CD4-positive, alpha-beta memory T cell (primary cell): ENCODE measurements at regions not wholly inside any gene's neighbourhood (a gene's known extent, or its start where the extent isn't known, plus 50 kb on each side); places are given as distances from the start of the nearest gene placed in this dataset.

Experiments used
- CTCF ChIA-PET: fragments of 350-600 bp; sonication (Branson Sonifier 250); formaldehyde crosslinking; loops from one replicate; lab custom pipeline; 2021; ENCODE audit warnings: inconsistent platforms; ENCODE audit not compliant: partially characterized antibody; lab: Charles Lee
- POLR2A ChIA-PET: fragments of 350-600 bp; sonication (Branson Sonifier 250); formaldehyde crosslinking; loops from one replicate; lab custom pipeline; 2021; ENCODE audit not compliant: partially characterized antibody; lab: Charles Lee
- DNase-seq, 5 donors: peaks; one replicate each; pipeline versions ENCODE4 v3.0.0 to v3.0.0-alpha.2; 2020 to 2022; ENCODE audit warnings: mixed read lengths in 1 of 5
- H3K27ac ChIP-seq: one replicate; pipeline ENCODE4 v1.7.0; 2013; ENCODE audit warnings: low read depth, low read length
- H3K27me3 ChIP-seq: 2 replicates; pipeline ENCODE4 v1.7.0; 2013; ENCODE audit warnings: mild to moderate bottlenecking, low read length, moderate library complexity; ENCODE audit not compliant: insufficient read depth
- H3K36me3 ChIP-seq: 2 replicates; pipeline ENCODE4 v1.7.0; 2013; ENCODE audit warnings: mild to moderate bottlenecking, low read length, moderate library complexity; ENCODE audit not compliant: insufficient read depth
- H3K4me1 ChIP-seq: 2 replicates; pipeline ENCODE4 v1.7.0; 2013; ENCODE audit warnings: mild to moderate bottlenecking, low read length, moderate library complexity; ENCODE audit not compliant: insufficient read depth
- H3K4me3 ChIP-seq, 2 donors: one replicate each; pipeline ENCODE4 v1.7.0; 2013; ENCODE audit warnings: low read length in 2 of 2, mild to moderate bottlenecking in 1 of 2
- H3K9me3 ChIP-seq, 2 donors: one replicate each; pipeline ENCODE4 v1.7.0; 2013; ENCODE audit warnings: low read length in 2 of 2, control low read depth in 1 of 2; ENCODE audit not compliant: control insufficient read depth in 1 of 2
- H3K27ac Mint-ChIP-seq, 7 donors: one replicate each; pipeline ENCODE4 v1.8.0; 2020 to 2021; ENCODE audit warnings: mixed read lengths in 7 of 7, mild to moderate bottlenecking in 6 of 7, inconsistent platforms in 3 of 7, moderate library complexity in 3 of 7
- H3K27me3 Mint-ChIP-seq, 2 donors: one replicate each; pipeline ENCODE4 v1.8.0; 2020 to 2021; ENCODE audit warnings: mixed read lengths in 2 of 2
- H3K36me3 Mint-ChIP-seq, 2 donors: one replicate each; pipeline ENCODE4 v1.8.0; 2020 to 2021; ENCODE audit warnings: mixed read lengths in 2 of 2, inconsistent platforms in 1 of 2, mild to moderate bottlenecking in 1 of 2
- H3K4me1 Mint-ChIP-seq, 4 donors: one replicate each; pipeline ENCODE4 v1.8.0; 2020 to 2021; ENCODE audit warnings: mixed read lengths in 4 of 4, mild to moderate bottlenecking in 1 of 4
- H3K4me3 Mint-ChIP-seq, 8 donors: one replicate each; pipeline ENCODE4 v1.8.0; 2020 to 2021; ENCODE audit warnings: mixed read lengths in 8 of 8, mild to moderate bottlenecking in 7 of 8, moderate library complexity in 6 of 8, inconsistent platforms in 3 of 8
- H3K9me3 Mint-ChIP-seq, 8 donors: one replicate each; pipeline ENCODE4 v1.8.0; 2020 to 2021; ENCODE audit warnings: mixed read lengths in 8 of 8, mild to moderate bottlenecking in 5 of 8, inconsistent platforms in 3 of 8, moderate library complexity in 1 of 8
- intact Hi-C: fragments of 100-400 bp; cut with micrococcal nuclease; formaldehyde crosslinking; loops from one replicate; pipeline ENCODE4 v1.15.1; 2023

- Mint-ChIP-seq H3K4me3 (no peak overlapping the region), H3K36me3 (no peaks in the 10 kb centered on the region), H3K27ac (no peak overlapping the region), H3K4me1 (no peaks in the 10 kb centered on the region), H3K27me3 (no peaks in the 10 kb centered on the region), H3K9me3 (peaks cover 0 to 1% (median 0%) of the 10 kb centered on the region in 8 donors)
- H3K4me3 ChIP-seq, result no peak overlapping the region
- no peaks in the 10 kb centered on the region for H3K9me3 ChIP-seq
- POLR2A ChIA-PET, result no interaction called here
- no peak overlapping the region for H3K27ac ChIP-seq
- no peaks in the 10 kb centered on the region for H3K27me3 ChIP-seq
- no peaks in the 10 kb centered on the region for H3K36me3 ChIP-seq
- CTCF ChIA-PET, result no interaction called here
- intact Hi-C loops, result no loop called here
- H3K4me1 ChIP-seq, result no peaks in the 10 kb centered on the region
- no peak for DNase-seq
These were observed 66.4 kb upstream of the TNFSF18 start for GRCh38 chr1:173117108-173117633.

- Histone ChIP-seq H3K27me3 (no peaks in the 10 kb centered on the region), H3K4me3 (no peak overlapping the region), H3K4me1 (no peaks in the 10 kb centered on the region), H3K9me3 (no peaks in the 10 kb centered on the region), H3K36me3 (no peaks in the 10 kb centered on the region), H3K27ac (no peak overlapping the region)
- Mint-ChIP-seq H3K4me3 (no peak overlapping the region), H3K36me3 (no peaks in the 10 kb centered on the region), H3K4me1 (no peaks in the 10 kb centered on the region), H3K27ac (no peak overlapping the region), H3K9me3 (peaks cover 0 to 9% (median 4%) of the 10 kb centered on the region in 8 donors), H3K27me3 (no peaks in the 10 kb centered on the region)
- intact Hi-C loops, result no loop called here
- ChIA-PET CTCF (no interaction called here), POLR2A (no interaction called here)
- DNase-seq, result no peak
These were observed 63.6 kb upstream of the TNFSF18 start for GRCh38 chr1:173114346-173114745.

- no peaks in the 10 kb centered on the region for H3K4me1 ChIP-seq
- no peaks in the 10 kb centered on the region for H3K27me3 Mint-ChIP-seq
- POLR2A ChIA-PET, result no interaction called here
- H3K36me3 Mint-ChIP-seq, result peaks cover 0 to 2% of the 10 kb centered on the region in 2 donors
- no peak overlapping the region for H3K4me3 Mint-ChIP-seq
- no peak overlapping the region for H3K27ac ChIP-seq
- no peak for DNase-seq
- no peak overlapping the region for H3K27ac Mint-ChIP-seq
- H3K9me3 ChIP-seq, result no peaks in the 10 kb centered on the region
- H3K27me3 ChIP-seq, result no peaks in the 10 kb centered on the region
- intact Hi-C loops, result no loop called here
- CTCF ChIA-PET, result no interaction called here
- H3K4me1 Mint-ChIP-seq, result no peaks in the 10 kb centered on the region
- H3K4me3 ChIP-seq, result no peak overlapping the region
- H3K9me3 Mint-ChIP-seq, result peaks cover 0 to 16% (median 10%) of the 10 kb centered on the region in 8 donors
- no peaks in the 10 kb centered on the region for H3K36me3 ChIP-seq
These were observed 62.4 kb upstream of the TNFSF18 start for GRCh38 chr1:173113015-173113741.

- intact Hi-C loops, result no loop called here
- ChIA-PET POLR2A (no interaction called here), CTCF (no interaction called here)
- no peaks in the 10 kb centered on the region for H3K4me1 Mint-ChIP-seq
- no peak overlapping the region for H3K4me3 ChIP-seq
- H3K36me3 Mint-ChIP-seq, result peaks cover 5 to 6% of the 10 kb centered on the region in 2 donors
- DNase-seq, result no peak
- H3K4me3 Mint-ChIP-seq, result no peak overlapping the region
- H3K36me3 ChIP-seq, result no peaks in the 10 kb centered on the region
- H3K9me3 ChIP-seq, result no peaks in the 10 kb centered on the region
- H3K4me1 ChIP-seq, result no peaks in the 10 kb centered on the region
- no peaks in the 10 kb centered on the region for H3K27me3 ChIP-seq
- H3K27ac Mint-ChIP-seq, result no peak overlapping the region
- no peaks in the 10 kb centered on the region for H3K27me3 Mint-ChIP-seq
- H3K9me3 Mint-ChIP-seq, result peaks cover 3 to 24% (median 16%) of the 10 kb centered on the region in 8 donors
- H3K27ac ChIP-seq, result no peak overlapping the region
These were observed 61.4 kb upstream of the TNFSF18 start for GRCh38 chr1:173112129-173112528.

GRCh38 chr1:173107696-173108095 is 57.0 kb upstream of the TNFSF18 start:
- no peak for DNase-seq
- no peak overlapping the region for H3K4me3 ChIP-seq
- POLR2A ChIA-PET, result no interaction called here
- Mint-ChIP-seq H3K27ac (no peak overlapping the region), H3K27me3 (no peaks in the 10 kb centered on the region), H3K4me1 (no peaks in the 10 kb centered on the region), H3K9me3 (peaks cover 3 to 44% (median 27%) of the 10 kb centered on the region in 8 donors), H3K36me3 (peaks cover 7% of the 10 kb centered on the region in 2 donors), H3K4me3 (no peak overlapping the region)
- no peaks in the 10 kb centered on the region for H3K36me3 ChIP-seq
- H3K9me3 ChIP-seq, result peaks cover 0 to 5% of the 10 kb centered on the region in 2 donors
- no peaks in the 10 kb centered on the region for H3K4me1 ChIP-seq
- CTCF ChIA-PET, result no interaction called here
- H3K27ac ChIP-seq, result no peak overlapping the region
- H3K27me3 ChIP-seq, result no peaks in the 10 kb centered on the region
- intact Hi-C loops, result no loop called here

GRCh38 chr1:173103006-173103405 is 52.3 kb upstream of the TNFSF18 start:
- intact Hi-C loops, result no loop called here
- H3K4me3 Mint-ChIP-seq, result no peak overlapping the region
- POLR2A ChIA-PET, result no interaction called here
- peaks cover 2 to 30% (median 16%) of the 10 kb centered on the region in 8 donors for H3K9me3 Mint-ChIP-seq
- no peak overlapping the region for H3K27ac Mint-ChIP-seq
- CTCF ChIA-PET, result no interaction called here
- no peak overlapping the region for H3K4me3 ChIP-seq
- peaks cover 0 to 5% of the 10 kb centered on the region in 2 donors for H3K9me3 ChIP-seq
- no peaks in the 10 kb centered on the region for H3K4me1 Mint-ChIP-seq
- no peak overlapping the region for H3K27ac ChIP-seq
- peaks cover 3 to 6% of the 10 kb centered on the region in 2 donors for H3K36me3 Mint-ChIP-seq
- H3K4me1 ChIP-seq, result no peaks in the 10 kb centered on the region
- H3K27me3 ChIP-seq, result no peaks in the 10 kb centered on the region
- no peaks in the 10 kb centered on the region for H3K36me3 ChIP-seq
- no peak for DNase-seq
- no peaks in the 10 kb centered on the region for H3K27me3 Mint-ChIP-seq

- no peak for DNase-seq
- H3K36me3 ChIP-seq, result no peaks in the 10 kb centered on the region
- no peak overlapping the region for H3K27ac Mint-ChIP-seq
- no peaks in the 10 kb centered on the region for H3K27me3 ChIP-seq
- no peaks in the 10 kb centered on the region for H3K4me1 ChIP-seq
- no peak overlapping the region for H3K27ac ChIP-seq
- ChIA-PET CTCF (no interaction called here), POLR2A (no interaction called here)
- no peaks in the 10 kb centered on the region for H3K27me3 Mint-ChIP-seq
- H3K9me3 ChIP-seq, result peaks cover 0 to 5% of the 10 kb centered on the region in 2 donors
- intact Hi-C loops, result no loop called here
- H3K36me3 Mint-ChIP-seq, result peaks cover 1 to 2% of the 10 kb centered on the region in 2 donors
- no peak overlapping the region for H3K4me3 Mint-ChIP-seq
- no peak overlapping the region for H3K4me3 ChIP-seq
- H3K9me3 Mint-ChIP-seq, result peaks cover 0 to 20% (median 10%) of the 10 kb centered on the region in 8 donors
- H3K4me1 Mint-ChIP-seq, result no peaks in the 10 kb centered on the region
These were observed 50.8 kb upstream of the TNFSF18 start for GRCh38 chr1:173101589-173101988.
